GM21528 (cell line): ENCODE measurements at regions not wholly inside any gene's neighbourhood (a gene's known extent, or its start where the extent isn't known, plus 50 kb on each side); places are given as distances from the start of the nearest gene placed in this dataset.
A peak's percentile ranks its signal among the peaks of the same experiment; 100 is the strongest.

Source experiments
- ATAC-seq: cut with Tn5 transposase; IDR thresholded peaks from one replicate; pipeline ENCODE4 v1.9.1; 2021; ENCODE audit warnings: mild to moderate bottlenecking, moderate library complexity; ENCODE audit not compliant: unreplicated experiment, low FRiP score

- ATAC-seq = no peak
These were observed 52.6 kb upstream of the OLFM4 start for GRCh38 chr13:52975969-52976368.

GRCh38 chr13:52975161-52975560, 53.5 kb upstream of the OLFM4 start:
- no peak for ATAC-seq

GRCh38 chr13:52974711-52975110, 53.9 kb upstream of the OLFM4 start:
- no peak for ATAC-seq

GRCh38 chr13:52969373-52969772, 59.2 kb upstream of the OLFM4 start:
- no peak for ATAC-seq

- peak; percentile 100 for ATAC-seq
These were observed 60.4 kb upstream of the OLFM4 start for GRCh38 chr13:52968074-52968700.

GRCh38 chr13:52961987-52962386, 66.6 kb upstream of the OLFM4 start:
- ATAC-seq = no peak

- ATAC-seq = no peak
These were observed 67.2 kb upstream of the OLFM4 start for GRCh38 chr13:52961256-52961910.

- no peak for ATAC-seq
These were observed 73.1 kb upstream of the OLFM4 start for GRCh38 chr13:52955472-52955874.

- no peak for ATAC-seq
These were observed 73.8 kb upstream of the OLFM4 start for GRCh38 chr13:52954838-52955237.

GRCh38 chr13:52950436-52950956, 78.1 kb upstream of the OLFM4 start:
- no peak for ATAC-seq

GRCh38 chr13:52949742-52950141, 78.9 kb upstream of the OLFM4 start:
- no peak for ATAC-seq

GRCh38 chr13:52949044-52949443, 79.6 kb upstream of the OLFM4 start:
- ATAC-seq = no peak

GRCh38 chr13:52947921-52948373, 80.7 kb upstream of the OLFM4 start:
- ATAC-seq = no peak

GRCh38 chr13:52945348-52945747, 83.3 kb upstream of the OLFM4 start:
- no peak for ATAC-seq

GRCh38 chr13:52944697-52945096, 83.9 kb upstream of the OLFM4 start:
- no peak for ATAC-seq

- no peak for ATAC-seq
These were observed 89.6 kb upstream of the PCDH8 start for GRCh38 chr13:52938065-52938464.

GRCh38 chr13:52936806-52937205, 88.4 kb upstream of the PCDH8 start:
- ATAC-seq = no peak

- no peak for ATAC-seq
These were observed 85.8 kb upstream of the PCDH8 start for GRCh38 chr13:52934258-52934657.

GRCh38 chr13:52933547-52934210, 85.2 kb upstream of the PCDH8 start:
- no peak for ATAC-seq

GRCh38 chr13:52933099-52933498, 84.7 kb upstream of the PCDH8 start:
- no peak for ATAC-seq

- no peak for ATAC-seq
These were observed 84.2 kb upstream of the PCDH8 start for GRCh38 chr13:52932649-52933048.
